Epithelial cell of esophagus (primary cell): ENCODE measurements at regions not wholly inside any gene's neighbourhood (a gene's known extent, or its start where the extent isn't known, plus 50 kb on each side); places are given as distances from the start of the nearest gene placed in this dataset.

Experiments
- DNase-seq: peaks from one replicate; pipeline ENCODE4 v3.0.0; 2010; ENCODE audit warnings: low read depth
- H3K4me3 ChIP-seq: 2 replicates; pipeline ENCODE4 v1.5.1; 2011; ENCODE audit warnings: mild to moderate bottlenecking, low read length, control low read depth
- TF ChIP-seq, protein P1 (sequence below): IDR thresholded peaks from 2 replicates; pipeline ENCODE4 v1.5.1; 2011; ENCODE audit warnings: low read depth, mild to moderate bottlenecking, low read length, control low read depth, inconsistent platforms; ENCODE audit not compliant: insufficient read depth; ENCODE audit errors: missing control alignments

DNA sequence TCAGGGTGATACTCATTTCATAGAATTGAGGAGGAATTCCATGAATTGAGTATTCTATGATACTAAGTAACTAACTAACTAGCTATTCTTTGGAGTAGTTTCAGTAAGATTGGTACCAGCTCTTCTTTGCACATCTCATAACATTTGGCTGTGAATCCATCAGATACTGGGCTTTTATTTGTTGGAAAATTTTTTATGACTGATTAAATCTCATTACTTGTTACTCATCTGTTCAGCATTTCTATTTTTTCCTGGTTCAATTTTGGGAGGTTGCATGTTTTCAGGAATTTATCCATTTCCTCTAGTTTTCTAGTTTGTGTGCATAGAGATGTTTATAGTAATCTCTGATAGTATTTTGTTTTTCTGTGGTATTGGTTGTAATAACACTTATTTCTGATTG is 70.8 kb upstream of the FREM3 start:
- no peak overlapping the region for H3K4me3 ChIP-seq
- no peak for DNase-seq
- TF ChIP-seq, protein P1, sequence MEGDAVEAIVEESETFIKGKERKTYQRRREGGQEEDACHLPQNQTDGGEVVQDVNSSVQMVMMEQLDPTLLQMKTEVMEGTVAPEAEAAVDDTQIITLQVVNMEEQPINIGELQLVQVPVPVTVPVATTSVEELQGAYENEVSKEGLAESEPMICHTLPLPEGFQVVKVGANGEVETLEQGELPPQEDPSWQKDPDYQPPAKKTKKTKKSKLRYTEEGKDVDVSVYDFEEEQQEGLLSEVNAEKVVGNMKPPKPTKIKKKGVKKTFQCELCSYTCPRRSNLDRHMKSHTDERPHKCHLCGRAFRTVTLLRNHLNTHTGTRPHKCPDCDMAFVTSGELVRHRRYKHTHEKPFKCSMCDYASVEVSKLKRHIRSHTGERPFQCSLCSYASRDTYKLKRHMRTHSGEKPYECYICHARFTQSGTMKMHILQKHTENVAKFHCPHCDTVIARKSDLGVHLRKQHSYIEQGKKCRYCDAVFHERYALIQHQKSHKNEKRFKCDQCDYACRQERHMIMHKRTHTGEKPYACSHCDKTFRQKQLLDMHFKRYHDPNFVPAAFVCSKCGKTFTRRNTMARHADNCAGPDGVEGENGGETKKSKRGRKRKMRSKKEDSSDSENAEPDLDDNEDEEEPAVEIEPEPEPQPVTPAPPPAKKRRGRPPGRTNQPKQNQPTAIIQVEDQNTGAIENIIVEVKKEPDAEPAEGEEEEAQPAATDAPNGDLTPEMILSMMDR, result no peak

DNA sequence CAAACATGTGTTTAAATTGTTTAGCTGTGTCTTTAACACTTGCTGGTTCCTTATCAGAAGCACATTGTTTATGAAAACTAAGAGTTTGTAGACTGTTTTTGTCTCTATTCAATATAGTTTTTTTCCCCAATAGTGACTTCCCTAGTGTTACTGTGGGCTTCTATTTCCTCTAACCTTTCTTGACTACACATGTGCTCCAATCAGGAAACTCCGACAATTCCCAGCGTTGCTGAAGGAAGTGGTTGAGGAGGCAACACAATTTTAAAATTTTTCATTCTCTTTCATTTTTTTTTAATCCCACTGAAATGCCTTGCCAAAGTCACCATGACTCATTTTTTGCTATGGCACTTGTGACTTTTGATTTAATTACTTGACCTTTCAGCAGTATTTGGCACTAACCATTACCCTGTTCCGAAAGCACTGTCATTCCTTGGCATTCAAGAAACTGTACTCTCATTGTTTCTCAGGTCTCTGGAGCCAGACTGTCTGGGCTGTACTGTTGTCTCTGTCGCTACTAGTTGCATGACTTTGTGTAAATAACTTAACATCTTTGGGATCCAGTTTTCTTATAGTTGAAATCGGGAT is 67.6 kb upstream of the FREM3 start:
- H3K4me3 ChIP-seq, result no peak overlapping the region
- TF ChIP-seq, protein P1, result no peak
- DNase-seq, result no peak

DNA sequence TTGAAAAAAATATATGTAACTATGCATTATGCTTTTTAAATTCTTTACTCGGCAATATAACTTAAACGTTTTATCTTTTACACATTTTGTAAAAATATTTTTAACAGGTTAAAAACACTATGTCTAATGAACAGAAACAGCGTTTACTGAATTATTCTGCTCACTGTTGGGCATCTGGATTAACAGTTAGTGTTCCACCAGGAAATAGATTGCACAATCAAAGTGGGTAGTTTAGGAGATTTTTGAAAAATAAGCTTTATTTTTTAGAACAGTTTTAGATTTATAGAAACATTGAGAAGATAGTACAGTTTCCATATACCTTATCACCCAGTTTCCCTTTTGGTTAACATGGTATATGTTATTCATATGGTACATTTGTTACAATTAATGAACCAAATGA is 63.1 kb upstream of the FREM3 start:
- TF ChIP-seq, protein P1, result no peak
- no peak overlapping the region for H3K4me3 ChIP-seq
- no peak for DNase-seq

DNA sequence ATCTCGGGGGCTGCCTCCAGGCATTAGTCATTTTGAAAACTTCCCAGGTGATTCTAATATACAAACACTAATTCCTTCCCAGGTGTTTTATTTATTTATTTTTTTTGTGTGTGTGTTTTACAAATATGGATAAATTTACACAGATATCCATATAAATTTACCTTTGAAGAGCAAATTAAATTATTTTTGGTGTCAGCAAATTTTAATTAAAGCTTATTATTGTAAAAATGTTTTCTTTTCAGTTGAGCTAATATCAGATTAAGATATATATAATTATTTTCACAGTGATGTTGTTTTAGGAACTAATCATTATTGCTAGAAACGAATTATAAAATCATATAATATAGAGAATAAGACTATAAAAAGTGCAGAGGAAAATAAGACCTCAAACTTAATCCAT is 62.0 kb upstream of the FREM3 start:
- H3K4me3 ChIP-seq, result no peak overlapping the region
- TF ChIP-seq, protein P1, result no peak
- no peak for DNase-seq
